Osteocyte (in vitro differentiated cells): ENCODE measurements at regions not wholly inside any gene's neighbourhood (a gene's known extent, or its start where the extent isn't known, plus 50 kb on each side); places are given as distances from the start of the nearest gene placed in this dataset.

Source experiments
- DNase-seq: peaks from one replicate; pipeline ENCODE4 v3.0.0; 2021; ENCODE audit warnings: mixed read lengths; ENCODE audit not compliant: unreplicated experiment; ENCODE audit errors: extremely low spot score
- H3K27ac Mint-ChIP-seq: one replicate; pipeline ENCODE4 v1.8.0; 2021; ENCODE audit warnings: mild to moderate bottlenecking, mixed read lengths; ENCODE audit not compliant: unreplicated experiment
- H3K27me3 Mint-ChIP-seq: one replicate; pipeline ENCODE4 v1.8.0; 2021; ENCODE audit warnings: mixed read lengths; ENCODE audit not compliant: unreplicated experiment
- H3K36me3 Mint-ChIP-seq: one replicate; pipeline ENCODE4 v1.8.0; 2021; ENCODE audit warnings: mixed read lengths; ENCODE audit not compliant: unreplicated experiment
- H3K4me1 Mint-ChIP-seq: one replicate; pipeline ENCODE4 v1.8.0; 2021; ENCODE audit warnings: mixed read lengths; ENCODE audit not compliant: unreplicated experiment
- H3K4me3 Mint-ChIP-seq: one replicate; pipeline ENCODE4 v1.8.0; 2021; ENCODE audit warnings: mild to moderate bottlenecking, moderate library complexity, mixed read lengths; ENCODE audit not compliant: unreplicated experiment
- H3K9me3 Mint-ChIP-seq: one replicate; pipeline ENCODE4 v1.8.0; 2021; ENCODE audit warnings: mixed read lengths; ENCODE audit not compliant: unreplicated experiment
- CTCF ChIP-seq: fragments of 200-600 bp; sonication (generic); IDR thresholded peaks from 2 replicates; pipeline ENCODE4 v1.5.0; 2021; ENCODE audit warnings: antibody characterized with exemption, mild to moderate bottlenecking, moderate library complexity

- DNase-seq = no peak
- Mint-ChIP-seq H3K27me3 (no peaks in the 10 kb centered on the region), H3K27ac (no peak overlapping the region), H3K4me1 (no peaks in the 10 kb centered on the region), H3K4me3 (no peak overlapping the region), H3K36me3 (no peaks in the 10 kb centered on the region), H3K9me3 (peaks cover 7% of the 10 kb centered on the region)
- TF ChIP-seq CTCF = no peak
These were observed 287.3 kb upstream of the SP4 start for GRCh38 chr7:21140622-21141021.

DNA sequence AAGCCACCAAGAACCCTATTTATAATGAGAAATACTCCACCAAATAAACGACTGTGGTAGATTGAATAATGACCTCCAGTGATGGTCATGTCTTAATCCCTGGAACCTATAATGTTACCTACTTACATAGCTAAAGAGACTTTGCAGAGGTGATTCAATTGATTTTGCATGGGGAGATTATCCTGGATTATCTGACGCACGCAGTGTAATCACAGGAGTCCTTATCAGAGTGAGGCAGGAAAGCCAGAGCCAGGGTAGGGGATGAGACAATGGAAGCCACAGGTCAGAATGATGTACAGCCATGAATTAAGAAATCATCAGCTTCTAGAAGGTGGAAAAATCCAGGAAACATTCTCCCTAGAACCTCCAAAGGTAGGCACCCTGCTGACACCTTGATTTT lies 286.4 kb upstream of the SP4 start:
- no peak for DNase-seq
- Mint-ChIP-seq H3K27ac (no peak overlapping the region), H3K27me3 (no peaks in the 10 kb centered on the region), H3K9me3 (no peaks in the 10 kb centered on the region), H3K36me3 (no peaks in the 10 kb centered on the region), H3K4me3 (no peak overlapping the region), H3K4me1 (no peaks in the 10 kb centered on the region)
- no peak for TF ChIP-seq CTCF

- Mint-ChIP-seq H3K4me1 (no peaks in the 10 kb centered on the region), H3K4me3 (no peak overlapping the region), H3K27me3 (no peaks in the 10 kb centered on the region), H3K36me3 (no peaks in the 10 kb centered on the region), H3K27ac (no peak overlapping the region), H3K9me3 (no peaks in the 10 kb centered on the region)
- TF ChIP-seq CTCF = no peak
- no peak for DNase-seq
These were observed 285.8 kb upstream of the SP4 start for GRCh38 chr7:21142081-21142480.

- no peak overlapping the region for H3K4me3 Mint-ChIP-seq
These were observed 281.1 kb upstream of the SP4 start for GRCh38 chr7:21146642-21147423.

DNA sequence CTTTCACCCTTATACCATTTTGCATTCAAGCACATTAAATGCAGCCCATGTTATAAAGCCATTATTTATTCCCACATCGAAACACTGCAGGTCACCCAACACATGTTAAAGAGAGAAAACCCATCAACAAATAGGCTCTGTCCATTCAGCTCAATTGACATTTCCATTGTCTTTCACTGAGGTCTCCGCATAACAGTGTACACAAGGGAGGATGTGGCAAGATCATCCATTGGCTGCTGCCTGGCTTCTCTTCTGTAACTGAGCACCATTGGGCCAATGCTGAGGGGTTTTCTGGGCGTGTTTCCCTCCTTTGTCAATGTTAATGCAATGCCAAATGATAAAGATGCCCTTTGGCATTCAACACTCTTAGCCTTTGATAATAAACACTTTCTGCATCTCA lies 278.1 kb upstream of the SP4 start:
- H3K4me3 Mint-ChIP-seq = no peak overlapping the region
- no peak overlapping the region for H3K27ac Mint-ChIP-seq
- DNase-seq = no peak
- H3K27me3 Mint-ChIP-seq = no peaks in the 10 kb centered on the region
- TF ChIP-seq CTCF = no peak
- peaks cover 7% of the 10 kb centered on the region for H3K9me3 Mint-ChIP-seq
- H3K4me1 Mint-ChIP-seq = no peaks in the 10 kb centered on the region
- no peaks in the 10 kb centered on the region for H3K36me3 Mint-ChIP-seq

More at GRCh38 chr7:21146642-21147423, 281.1 kb upstream of the SP4 start:
- Mint-ChIP-seq H3K9me3 (peaks cover 7% of the 10 kb centered on the region), H3K4me1 (no peaks in the 10 kb centered on the region), H3K27me3 (no peaks in the 10 kb centered on the region), H3K27ac (no peak overlapping the region), H3K36me3 (no peaks in the 10 kb centered on the region)
- DNase-seq = no peak
- TF ChIP-seq CTCF = no peak
